RWPE1 (cell line): ENCODE measurements at regions not wholly inside any gene's neighbourhood (a gene's known extent, or its start where the extent isn't known, plus 50 kb on each side); places are given as distances from the start of the nearest gene placed in this dataset.
"Not testable (repeated sequence)": the region's sequence is repeated elsewhere in the genome, so short reads cannot be mapped to it uniquely, and the experiment has no call there.

Source experiments
- CTCF ChIA-PET: fragments of 350-600 bp; sonication (Branson Sonifier 250); formaldehyde crosslinking; extraction: SDS; loops from one replicate; lab custom pipeline; 2021; lab: Yijun Ruan, JAX
- POLR2A ChIA-PET: fragments of 400-600 bp; formaldehyde crosslinking; extraction: SDS; loops from one replicate; lab custom pipeline; 2020; ENCODE audit warnings: antibody characterized with exemption; ENCODE audit not compliant: low non-redundant PET; lab: Yijun Ruan, JAX
- DNase-seq: peaks from one replicate; pipeline ENCODE4 v3.0.0; 2012; ENCODE audit warnings: low spot score
- H3K27ac ChIP-seq: fragments of 450-650 bp; 2 replicates; pipeline ENCODE4 v1.5.1; 2017
- TF ChIP-seq, protein P1 (sequence below): fragments of 450-650 bp; conservative IDR thresholded peaks from 2 replicates; pipeline ENCODE4 v1.5.1; 2017; ENCODE audit warnings: low read depth, mild to moderate bottlenecking

DNA sequence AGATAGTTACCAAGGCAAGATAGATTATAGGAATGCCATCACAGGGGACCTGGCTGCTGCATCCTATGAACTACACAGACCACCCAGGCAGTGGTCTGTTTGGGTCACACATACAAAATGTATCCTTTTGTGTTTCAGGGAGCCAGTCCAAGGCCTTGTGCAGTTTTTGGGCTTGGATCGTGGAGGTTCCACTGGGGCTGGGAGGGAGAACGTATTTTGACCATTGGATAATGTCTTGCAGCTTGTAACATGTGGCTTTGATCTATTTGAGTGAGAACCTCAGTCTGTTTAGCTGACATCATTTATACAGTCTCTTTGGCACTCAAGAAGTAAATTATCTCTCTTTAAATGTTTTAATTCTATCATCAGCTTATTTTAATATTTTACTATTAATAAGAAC lies 147.3 kb downstream of the DUSP10 start:
- TF ChIP-seq, protein P1, sequence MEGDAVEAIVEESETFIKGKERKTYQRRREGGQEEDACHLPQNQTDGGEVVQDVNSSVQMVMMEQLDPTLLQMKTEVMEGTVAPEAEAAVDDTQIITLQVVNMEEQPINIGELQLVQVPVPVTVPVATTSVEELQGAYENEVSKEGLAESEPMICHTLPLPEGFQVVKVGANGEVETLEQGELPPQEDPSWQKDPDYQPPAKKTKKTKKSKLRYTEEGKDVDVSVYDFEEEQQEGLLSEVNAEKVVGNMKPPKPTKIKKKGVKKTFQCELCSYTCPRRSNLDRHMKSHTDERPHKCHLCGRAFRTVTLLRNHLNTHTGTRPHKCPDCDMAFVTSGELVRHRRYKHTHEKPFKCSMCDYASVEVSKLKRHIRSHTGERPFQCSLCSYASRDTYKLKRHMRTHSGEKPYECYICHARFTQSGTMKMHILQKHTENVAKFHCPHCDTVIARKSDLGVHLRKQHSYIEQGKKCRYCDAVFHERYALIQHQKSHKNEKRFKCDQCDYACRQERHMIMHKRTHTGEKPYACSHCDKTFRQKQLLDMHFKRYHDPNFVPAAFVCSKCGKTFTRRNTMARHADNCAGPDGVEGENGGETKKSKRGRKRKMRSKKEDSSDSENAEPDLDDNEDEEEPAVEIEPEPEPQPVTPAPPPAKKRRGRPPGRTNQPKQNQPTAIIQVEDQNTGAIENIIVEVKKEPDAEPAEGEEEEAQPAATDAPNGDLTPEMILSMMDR = no peak
- DNase-seq = no peak
- no peak overlapping the region for H3K27ac ChIP-seq
- ChIA-PET CTCF (no interaction called here), POLR2A (no interaction called here)

- TF ChIP-seq, protein P1 = no peak
- DNase-seq = no peak
- CTCF ChIA-PET = interaction anchor here (0.6 kb wide), 2 partner anchors 104 to 127 kb away, joined by 3 to 4 read pairs; no protein-coding TSS in a partner anchor
- POLR2A ChIA-PET = no interaction called here
- H3K27ac ChIP-seq = no peak overlapping the region
Measured at GRCh38 chr1:221598122-221598521, 143.8 kb downstream of the DUSP10 start.

DNA sequence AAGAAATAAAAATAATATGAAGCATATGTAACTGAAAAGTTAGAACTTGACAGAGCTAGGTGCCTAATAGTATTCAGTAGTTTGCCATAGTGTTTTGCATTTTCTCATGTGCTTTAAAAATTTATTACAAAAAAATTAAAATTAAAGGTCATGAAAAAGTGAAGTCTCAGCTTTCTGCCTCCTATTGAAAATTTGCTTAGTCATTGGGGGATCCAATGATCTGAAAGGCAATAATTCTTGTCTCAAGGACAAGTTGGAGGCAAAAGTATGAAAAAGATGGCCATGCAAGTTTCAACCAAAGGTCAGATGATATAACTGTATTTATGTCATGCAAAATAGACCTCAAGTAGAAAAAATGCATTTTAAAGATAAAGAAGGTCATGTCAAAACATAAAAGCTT lies 140.7 kb downstream of the DUSP10 start:
- no peak for DNase-seq
- ChIA-PET POLR2A (no interaction called here), CTCF (interaction anchor here (0.9 kb wide), 1 partner anchor 8 kb away, joined by 4 read pairs; no protein-coding TSS in a partner anchor)
- no peak overlapping the region for H3K27ac ChIP-seq
- TF ChIP-seq, protein P1 = no peak

GRCh38 chr1:221602830-221603229 lies 139.1 kb downstream of the DUSP10 start:
- POLR2A ChIA-PET = no interaction called here
- no peak overlapping the region for H3K27ac ChIP-seq
- TF ChIP-seq, protein P1 = no peak
- no peak for DNase-seq
- CTCF ChIA-PET = interaction anchor here (0.6 kb wide), 1 partner anchor 565 kb away, joined by 5 read pairs; no protein-coding TSS in a partner anchor

GRCh38 chr1:221604390-221604789 lies 137.5 kb downstream of the DUSP10 start:
- H3K27ac ChIP-seq, POLR2A ChIA-PET, DNase-seq: not testable (repeated sequence)
- CTCF ChIA-PET = interaction anchor here (0.7 kb wide), 1 partner anchor 1130 kb away, joined by 4 read pairs; no protein-coding TSS in a partner anchor

- no peak overlapping the region for H3K27ac ChIP-seq
- TF ChIP-seq, protein P1 = no peak
- no peak for DNase-seq
- ChIA-PET POLR2A (no interaction called here), CTCF (interaction anchor here (0.6 to 0.7 kb wide), 2 partner anchors 8 to 1129 kb away, joined by 3 to 4 read pairs; no protein-coding TSS in a partner anchor)
Measured at GRCh38 chr1:221604948-221605347, 136.9 kb downstream of the DUSP10 start.

DNA sequence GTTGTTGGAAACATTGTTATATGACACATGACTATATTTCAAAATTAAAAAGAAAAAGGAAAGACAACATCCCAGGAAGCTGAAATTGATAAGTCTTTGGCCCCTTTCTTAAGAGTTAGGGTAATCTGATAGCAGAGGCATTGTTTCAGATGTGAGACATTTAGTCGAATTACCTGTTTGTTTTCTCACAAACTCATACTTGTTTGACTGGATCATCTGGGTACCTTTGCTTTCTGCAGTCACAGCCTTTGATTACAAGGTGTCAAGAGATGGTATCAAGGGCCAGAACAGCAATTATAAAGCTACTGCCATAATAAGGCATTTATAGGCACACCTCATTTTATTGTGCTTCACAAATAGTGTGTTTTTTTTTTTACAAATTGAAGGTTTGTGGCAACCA lies 136.3 kb downstream of the DUSP10 start:
- CTCF ChIA-PET = interaction anchor here (0.6 kb wide), 1 partner anchor 443 kb away, joined by 4 read pairs; no protein-coding TSS in a partner anchor

More for the DNA sequence above, 136.3 kb downstream of the DUSP10 start:
- POLR2A ChIA-PET = no interaction called here
- DNase-seq = no peak
- TF ChIP-seq, protein P1 = no peak
- H3K27ac ChIP-seq = no peak overlapping the region
